Ishikawa (cell line): ENCODE measurements at regions not wholly inside any gene's neighbourhood (a gene's known extent, or its start where the extent isn't known, plus 50 kb on each side); places are given as distances from the start of the nearest gene placed in this dataset.

Experiments
- CEBPB ChIP-seq: IDR thresholded peaks from 2 replicates; pipeline ENCODE4 v1.6.1; 2012
- CREB1 ChIP-seq: IDR thresholded peaks from 2 replicates; pipeline ENCODE4 v1.6.1; 2012; ENCODE audit warnings: low read depth
- EGR1 ChIP-seq: IDR thresholded peaks from 2 replicates; pipeline ENCODE4 v1.6.1; 2012
- EP300 ChIP-seq: IDR thresholded peaks from 2 replicates; pipeline ENCODE4 v1.6.1; 2012; ENCODE audit warnings: borderline replicate concordance
- FOXM1 ChIP-seq: IDR thresholded peaks from 2 replicates; pipeline ENCODE4 v1.6.1; 2012; ENCODE audit warnings: low read depth, borderline replicate concordance
- MAX ChIP-seq: IDR thresholded peaks from 2 replicates; pipeline ENCODE4 v1.6.1; 2012
- NFIC ChIP-seq: IDR thresholded peaks from 2 replicates; pipeline ENCODE4 v1.6.1; 2012
- RAD21 ChIP-seq: IDR thresholded peaks from 2 replicates; pipeline ENCODE4 v1.6.1; 2012; ENCODE audit warnings: low read depth
- TAF1 ChIP-seq: IDR thresholded peaks from 2 replicates; pipeline ENCODE4 v1.6.1; 2012; ENCODE audit warnings: low read depth, mild to moderate bottlenecking
- TCF12 ChIP-seq: IDR thresholded peaks from 2 replicates; pipeline ENCODE4 v1.6.1; 2012; ENCODE audit warnings: low read depth
- TEAD4 ChIP-seq: IDR thresholded peaks from 2 replicates; pipeline ENCODE4 v1.6.1; 2012
- YY1 ChIP-seq: IDR thresholded peaks from 2 replicates; pipeline ENCODE4 v1.6.1; 2012; ENCODE audit warnings: low read depth
- ZBTB7A ChIP-seq: IDR thresholded peaks from 2 replicates; pipeline ENCODE4 v1.6.1; 2012; ENCODE audit warnings: low read depth
- TF ChIP-seq, protein P1 (sequence below): IDR thresholded peaks from 2 replicates; pipeline ENCODE4 v1.6.1; 2012; ENCODE audit warnings: low read depth, mild to moderate bottlenecking

- TF ChIP-seq, protein P1, sequence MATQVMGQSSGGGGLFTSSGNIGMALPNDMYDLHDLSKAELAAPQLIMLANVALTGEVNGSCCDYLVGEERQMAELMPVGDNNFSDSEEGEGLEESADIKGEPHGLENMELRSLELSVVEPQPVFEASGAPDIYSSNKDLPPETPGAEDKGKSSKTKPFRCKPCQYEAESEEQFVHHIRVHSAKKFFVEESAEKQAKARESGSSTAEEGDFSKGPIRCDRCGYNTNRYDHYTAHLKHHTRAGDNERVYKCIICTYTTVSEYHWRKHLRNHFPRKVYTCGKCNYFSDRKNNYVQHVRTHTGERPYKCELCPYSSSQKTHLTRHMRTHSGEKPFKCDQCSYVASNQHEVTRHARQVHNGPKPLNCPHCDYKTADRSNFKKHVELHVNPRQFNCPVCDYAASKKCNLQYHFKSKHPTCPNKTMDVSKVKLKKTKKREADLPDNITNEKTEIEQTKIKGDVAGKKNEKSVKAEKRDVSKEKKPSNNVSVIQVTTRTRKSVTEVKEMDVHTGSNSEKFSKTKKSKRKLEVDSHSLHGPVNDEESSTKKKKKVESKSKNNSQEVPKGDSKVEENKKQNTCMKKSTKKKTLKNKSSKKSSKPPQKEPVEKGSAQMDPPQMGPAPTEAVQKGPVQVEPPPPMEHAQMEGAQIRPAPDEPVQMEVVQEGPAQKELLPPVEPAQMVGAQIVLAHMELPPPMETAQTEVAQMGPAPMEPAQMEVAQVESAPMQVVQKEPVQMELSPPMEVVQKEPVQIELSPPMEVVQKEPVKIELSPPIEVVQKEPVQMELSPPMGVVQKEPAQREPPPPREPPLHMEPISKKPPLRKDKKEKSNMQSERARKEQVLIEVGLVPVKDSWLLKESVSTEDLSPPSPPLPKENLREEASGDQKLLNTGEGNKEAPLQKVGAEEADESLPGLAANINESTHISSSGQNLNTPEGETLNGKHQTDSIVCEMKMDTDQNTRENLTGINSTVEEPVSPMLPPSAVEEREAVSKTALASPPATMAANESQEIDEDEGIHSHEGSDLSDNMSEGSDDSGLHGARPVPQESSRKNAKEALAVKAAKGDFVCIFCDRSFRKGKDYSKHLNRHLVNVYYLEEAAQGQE = no peak
- TF ChIP-seq MAX (no peak), TAF1 (no peak), YY1 (no peak), FOXM1 (no peak), EP300 (no peak), TCF12 (no peak), ZBTB7A (no peak), EGR1 (no peak), CREB1 (no peak), NFIC (no peak), TEAD4 (no peak), RAD21 (no peak), CEBPB (no peak)
Observed at GRCh38 chr2:146213674-146214073, 1631.2 kb upstream of the ACVR2A start.
